Inflammatory macrophage (primary cell): ENCODE measurements at regions not wholly inside any gene's neighbourhood (a gene's known extent, or its start where the extent isn't known, plus 50 kb on each side); places are given as distances from the start of the nearest gene placed in this dataset.
"Not testable (repeated sequence)": the region's sequence is repeated elsewhere in the genome, so short reads cannot be mapped to it uniquely, and the experiment has no call there.

Source experiments
- DNase-seq, 2 donors: peaks; one replicate each; pipeline ENCODE4 v3.0.0-alpha.2; 2020 to 2022

GRCh38 chr18:52087140-52087539, 252.9 kb upstream of the DCC start:
- no peak for DNase-seq

- no peak for DNase-seq
Measured at GRCh38 chr18:52090005-52090404, 250.0 kb upstream of the DCC start.

- DNase-seq: no peak
Measured at GRCh38 chr18:52093171-52093570, 246.8 kb upstream of the DCC start.

GRCh38 chr18:52118684-52119083, 221.3 kb upstream of the DCC start:
- DNase-seq: no peak

- no peak for DNase-seq
Measured at GRCh38 chr18:52130624-52131301, 209.2 kb upstream of the DCC start.

GRCh38 chr18:52131845-52132244, 208.2 kb upstream of the DCC start:
- no peak for DNase-seq

- DNase-seq: no peak
Measured at GRCh38 chr18:52136532-52136931, 203.5 kb upstream of the DCC start.

- no peak for DNase-seq
Measured at GRCh38 chr18:52140986-52141385, 199.0 kb upstream of the DCC start.

GRCh38 chr18:52150050-52150449, 189.9 kb upstream of the DCC start:
- no peak for DNase-seq

- no peak for DNase-seq
Measured at GRCh38 chr18:52152036-52152435, 188.0 kb upstream of the DCC start.

GRCh38 chr18:52156166-52156565, 183.8 kb upstream of the DCC start:
- DNase-seq: no peak

GRCh38 chr18:52160636-52161035, 179.4 kb upstream of the DCC start:
- DNase-seq: no peak

- DNase-seq: no peak
Measured at GRCh38 chr18:52163478-52163877, 176.5 kb upstream of the DCC start.

GRCh38 chr18:52168131-52168530, 171.9 kb upstream of the DCC start:
- not testable (repeated sequence) for DNase-seq

GRCh38 chr18:52174220-52174619, 165.8 kb upstream of the DCC start:
- DNase-seq: no peak

GRCh38 chr18:52175406-52175805, 164.6 kb upstream of the DCC start:
- no peak for DNase-seq

GRCh38 chr18:52183107-52183506, 156.9 kb upstream of the DCC start:
- no peak for DNase-seq

GRCh38 chr18:52190195-52190594, 149.8 kb upstream of the DCC start:
- no peak for DNase-seq

- DNase-seq: no peak
Measured at GRCh38 chr18:52190631-52191030, 149.4 kb upstream of the DCC start.

GRCh38 chr18:52200406-52200805, 139.6 kb upstream of the DCC start:
- DNase-seq: no peak

- no peak for DNase-seq
Measured at GRCh38 chr18:52200921-52201663, 138.9 kb upstream of the DCC start.

- no peak for DNase-seq
Measured at GRCh38 chr18:52208646-52209045, 131.4 kb upstream of the DCC start.

- no peak for DNase-seq
Measured at GRCh38 chr18:52216109-52216508, 123.9 kb upstream of the DCC start.

- DNase-seq: no peak
Measured at GRCh38 chr18:52216666-52217065, 123.3 kb upstream of the DCC start.

GRCh38 chr18:52219102-52219501, 120.9 kb upstream of the DCC start:
- DNase-seq: no peak
